GM19351 (cell line): ENCODE measurements at regions not wholly inside any gene's neighbourhood (a gene's known extent, or its start where the extent isn't known, plus 50 kb on each side); places are given as distances from the start of the nearest gene placed in this dataset.
A peak's percentile ranks its signal among the peaks of the same experiment; 100 is the strongest.
"Not testable (repeated sequence)": the region's sequence is repeated elsewhere in the genome, so short reads cannot be mapped to it uniquely, and the experiment has no call there.

Experiments
- ATAC-seq: cut with Tn5 transposase; IDR thresholded peaks from one replicate; pipeline ENCODE4 v1.9.1; 2021; ENCODE audit warnings: mild to moderate bottlenecking, moderate library complexity; ENCODE audit not compliant: unreplicated experiment

DNA sequence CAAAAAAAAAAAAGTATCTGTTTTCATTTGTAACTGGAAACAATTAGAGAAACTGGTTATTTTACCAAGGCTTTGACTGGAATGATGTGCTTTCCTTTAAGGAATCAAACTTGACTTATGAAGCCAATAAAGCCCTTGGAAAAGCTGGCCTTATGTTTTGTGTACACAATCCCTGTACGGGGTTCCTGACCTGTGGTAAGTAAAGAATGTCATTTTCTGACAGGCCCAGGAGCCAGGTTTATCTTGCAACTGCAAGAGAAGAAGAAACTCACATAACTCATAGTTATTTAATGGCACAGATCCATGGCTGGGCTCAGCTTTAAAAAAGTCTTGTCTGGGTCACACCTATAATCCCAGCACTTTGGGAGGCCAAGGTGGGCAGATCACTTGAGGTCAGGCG lies 235.9 kb upstream of the RAI14 start:
- ATAC-seq: not testable (repeated sequence)

DNA sequence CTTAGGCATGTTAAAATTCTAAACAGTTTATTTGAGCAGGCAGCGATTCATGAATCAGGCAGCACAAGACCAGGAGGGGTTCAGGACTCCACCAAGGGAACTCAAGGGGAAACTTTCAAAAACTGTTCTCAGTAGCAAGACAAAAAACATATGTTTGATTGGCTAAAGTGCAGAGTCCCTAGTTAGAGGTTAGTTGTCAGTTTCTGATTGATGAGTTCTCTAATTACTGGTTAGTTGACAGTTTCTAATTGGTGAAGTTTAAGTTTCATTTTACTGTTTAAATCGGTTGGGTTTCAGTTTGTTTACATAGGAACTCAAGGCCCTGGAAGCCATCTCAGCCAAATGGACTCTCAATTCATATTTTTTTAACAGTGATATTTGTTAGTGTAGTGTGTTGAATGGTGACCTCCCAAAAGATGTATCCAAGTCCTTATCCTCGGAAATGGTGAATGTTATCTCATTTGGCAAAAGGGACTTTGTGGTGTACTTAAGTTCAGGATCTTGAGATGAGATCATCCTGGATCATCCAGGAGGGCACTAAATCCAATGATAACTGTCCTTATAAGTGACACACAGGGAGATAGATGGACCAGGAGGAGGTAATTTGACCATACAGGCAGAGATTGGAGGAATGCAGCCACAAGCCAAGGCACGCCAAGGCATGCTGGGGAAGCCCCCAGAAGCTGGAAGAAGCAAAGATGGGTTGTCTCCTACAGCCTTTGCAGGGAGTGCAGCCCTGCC lies 219.2 kb upstream of the RAI14 start:
- no peak for ATAC-seq

DNA sequence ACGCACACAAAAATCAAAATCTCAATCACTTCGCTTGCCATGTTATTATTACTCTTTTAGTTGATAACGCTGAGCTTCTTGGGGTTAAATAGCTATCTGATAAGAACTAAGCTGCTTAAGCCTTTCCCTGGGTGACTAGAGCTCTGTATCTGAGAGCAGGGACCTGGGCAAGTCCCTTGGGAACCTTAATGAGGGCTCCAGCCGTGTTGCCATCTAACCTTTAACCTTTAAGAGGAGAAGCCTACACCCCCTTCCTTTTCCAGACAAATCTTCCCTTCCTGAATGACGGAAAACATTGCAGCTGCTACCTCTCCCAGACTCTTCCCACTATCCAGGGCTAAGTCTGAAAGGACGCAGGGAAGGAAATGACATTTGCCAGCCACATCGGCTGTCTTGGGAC lies 216.5 kb upstream of the RAI14 start:
- no peak for ATAC-seq

DNA sequence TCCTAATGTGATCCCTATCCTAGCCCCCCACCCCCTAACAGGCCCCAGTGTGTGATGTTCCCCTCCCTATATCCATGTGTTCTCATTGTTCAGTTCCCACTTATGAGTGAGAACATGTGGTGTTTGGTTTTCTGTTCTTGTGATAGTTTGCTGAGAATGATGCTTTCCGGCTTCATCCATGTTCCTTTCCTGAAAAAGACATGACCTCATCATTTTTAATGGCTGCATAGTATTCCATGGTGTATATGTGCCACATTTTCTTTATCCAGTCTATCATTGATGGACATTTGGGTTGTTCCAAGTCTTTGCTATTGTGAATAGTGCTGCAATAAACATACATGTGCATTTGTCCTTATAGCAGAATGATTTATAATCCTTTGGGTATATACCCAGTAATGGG lies 214.4 kb upstream of the RAI14 start:
- ATAC-seq: not testable (repeated sequence)

DNA sequence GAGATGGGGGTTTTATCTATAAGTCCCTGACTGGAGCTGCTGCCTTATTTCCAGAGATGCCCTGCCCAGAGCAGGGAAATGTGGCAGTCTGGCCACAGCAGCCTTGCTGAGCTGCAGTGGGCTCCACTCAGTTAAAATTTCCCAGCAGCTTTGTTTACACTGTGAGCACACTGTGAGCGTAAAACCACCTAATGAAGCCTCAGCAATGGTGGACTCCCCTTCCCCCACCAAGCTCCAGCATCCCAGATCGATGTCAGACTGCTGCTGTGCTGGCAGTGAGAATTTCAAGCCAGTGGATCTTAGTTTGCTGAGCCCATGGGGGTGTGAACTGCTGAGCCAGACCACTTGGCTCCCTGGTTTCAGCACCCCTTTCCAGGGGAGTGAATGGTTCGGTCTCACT lies 208.7 kb upstream of the RAI14 start:
- no peak for ATAC-seq

DNA sequence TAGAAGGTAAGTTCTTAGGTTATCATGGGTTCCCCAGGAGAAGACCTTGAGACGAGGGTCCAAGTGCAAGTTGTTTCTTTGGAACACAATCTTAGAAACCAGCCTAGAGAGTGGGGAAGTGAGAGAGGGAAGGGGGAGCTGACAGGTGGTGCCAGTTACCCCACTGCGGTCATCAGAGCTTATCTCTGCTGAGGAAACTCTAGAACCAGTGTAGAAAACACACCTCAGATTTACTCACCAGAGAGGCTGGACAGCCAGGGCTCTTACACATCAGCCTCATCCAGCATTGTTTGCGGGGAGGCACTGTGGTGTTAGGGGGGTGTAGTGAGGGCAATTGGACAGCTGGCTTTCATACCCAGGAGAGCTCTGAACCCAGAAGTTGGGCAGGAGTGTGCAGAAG lies 206.5 kb upstream of the RAI14 start:
- no peak for ATAC-seq

DNA sequence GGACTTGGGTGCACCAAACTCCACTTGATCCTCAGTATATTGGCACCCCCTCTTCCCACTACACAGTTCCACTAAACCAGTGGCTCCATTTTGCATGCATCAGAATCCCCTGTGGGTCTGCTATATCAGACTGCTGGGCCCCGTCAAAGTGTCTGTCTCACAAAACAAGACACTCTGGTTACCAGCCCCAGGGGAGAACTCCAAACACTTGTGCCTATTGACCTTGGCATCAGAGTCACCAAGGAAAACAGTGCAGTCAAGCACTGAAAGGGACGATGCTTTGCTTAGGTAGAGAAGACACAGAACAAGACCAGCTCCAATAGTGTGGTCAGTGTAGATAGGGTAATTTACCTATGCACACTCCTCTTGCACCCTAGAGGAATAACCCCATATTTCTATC lies 205.8 kb upstream of the RAI14 start:
- no peak for ATAC-seq

DNA sequence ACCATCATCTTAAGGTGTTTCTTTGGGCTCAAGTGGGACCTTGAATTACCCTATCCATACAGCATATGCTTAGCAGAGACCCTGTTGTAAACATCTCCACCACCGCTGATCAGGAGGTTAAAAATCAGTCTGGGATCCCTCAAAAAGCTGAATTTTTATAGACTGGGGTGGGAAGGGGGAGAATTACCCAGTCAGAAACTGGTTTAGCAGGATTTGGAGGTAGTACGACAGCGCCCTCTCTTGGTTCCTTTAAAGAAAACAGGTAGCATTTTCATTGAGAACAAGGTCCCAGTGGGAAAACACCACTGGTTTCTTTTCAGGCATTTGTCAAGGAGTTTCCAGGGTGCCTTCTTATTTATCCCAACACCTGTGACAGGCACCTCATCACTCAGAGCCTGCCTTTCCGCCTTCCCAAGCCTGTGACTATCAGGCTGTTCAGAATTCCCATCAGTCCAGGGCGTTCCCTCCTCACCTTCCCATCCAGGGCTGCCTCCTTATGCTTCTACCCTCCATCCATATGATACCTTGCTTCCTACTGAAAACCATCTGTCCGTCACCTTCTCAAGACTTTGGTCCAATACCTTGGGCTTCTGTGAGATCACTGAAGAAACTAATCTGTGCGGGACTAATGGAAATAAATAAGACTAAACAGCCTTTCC lies 203.8 kb upstream of the RAI14 start:
- ATAC-seq: no peak

DNA sequence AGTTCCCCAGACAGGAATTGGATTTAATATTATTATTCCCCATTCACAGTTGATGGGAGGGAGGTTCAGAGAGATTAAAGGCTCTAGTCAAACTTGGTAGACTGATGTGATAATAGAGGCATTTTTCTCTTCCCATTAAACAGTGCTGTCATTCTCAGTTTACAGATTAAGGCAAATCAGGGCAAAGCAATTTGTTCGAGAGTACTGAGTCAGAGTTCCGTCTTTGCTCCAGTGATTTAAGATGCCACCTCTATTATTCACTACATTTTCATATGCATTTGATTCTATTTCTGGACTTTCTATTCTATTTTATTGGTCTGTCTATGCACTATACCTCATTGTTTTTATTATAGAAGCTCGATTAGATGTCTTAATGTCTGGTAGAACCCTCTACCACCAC lies 201.0 kb upstream of the RAI14 start:
- ATAC-seq: no peak

DNA sequence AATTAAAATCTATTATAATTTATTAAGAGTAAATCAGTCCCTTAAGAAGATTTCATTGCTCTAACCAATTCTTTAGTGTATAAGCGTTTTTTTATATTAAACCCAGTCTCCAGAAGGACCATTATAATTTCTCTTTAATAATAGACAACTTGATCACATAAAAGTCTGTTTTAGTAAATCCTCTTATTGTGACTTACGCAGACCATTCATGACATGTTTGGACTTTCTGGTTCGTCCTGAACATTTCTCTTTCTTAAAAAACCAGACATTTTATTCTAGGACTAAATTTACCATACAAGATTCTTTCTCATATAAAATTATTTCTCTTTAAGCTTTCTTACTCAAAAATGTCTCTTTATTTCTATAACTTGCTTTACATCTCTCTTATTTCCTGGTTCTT lies 196.2 kb upstream of the RAI14 start:
- ATAC-seq: no peak

DNA sequence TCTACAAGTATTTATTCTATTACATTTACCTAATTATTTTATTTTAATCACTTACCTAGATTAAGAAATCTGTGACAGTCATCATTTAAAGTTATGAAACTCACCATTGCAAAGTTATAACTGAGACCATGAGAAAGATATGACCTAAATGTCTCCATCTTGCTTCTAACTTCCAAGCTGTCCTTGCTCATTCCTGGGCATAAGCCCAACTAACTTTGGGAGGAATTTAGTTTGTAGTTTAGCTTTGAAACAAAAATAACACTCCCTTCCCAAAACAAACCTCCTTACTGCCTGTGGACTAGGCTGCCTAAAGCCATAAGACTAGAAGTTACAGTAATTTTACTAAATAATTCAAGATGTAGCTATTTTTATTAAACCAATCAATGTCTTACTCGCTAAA lies 195.6 kb upstream of the RAI14 start:
- ATAC-seq: no peak

DNA sequence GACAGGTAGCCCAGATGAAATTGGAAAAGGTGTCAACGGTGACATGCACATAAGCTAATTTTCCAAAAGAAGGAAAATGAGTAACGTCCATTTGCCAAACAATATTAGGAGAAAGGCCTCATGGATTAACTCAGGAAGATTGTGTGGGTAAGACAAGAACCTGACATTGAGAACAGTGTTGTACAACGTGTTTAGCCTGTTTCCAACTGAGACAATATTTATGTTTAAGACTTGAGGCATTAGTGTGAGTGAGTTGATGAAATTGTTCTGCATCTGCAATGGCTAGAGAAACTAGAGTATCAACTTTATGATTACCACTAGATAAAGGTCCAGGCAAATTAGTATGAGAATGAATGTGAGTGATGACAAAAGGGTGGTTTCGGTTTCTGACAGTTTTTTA lies 191.3 kb upstream of the RAI14 start:
- no peak for ATAC-seq

DNA sequence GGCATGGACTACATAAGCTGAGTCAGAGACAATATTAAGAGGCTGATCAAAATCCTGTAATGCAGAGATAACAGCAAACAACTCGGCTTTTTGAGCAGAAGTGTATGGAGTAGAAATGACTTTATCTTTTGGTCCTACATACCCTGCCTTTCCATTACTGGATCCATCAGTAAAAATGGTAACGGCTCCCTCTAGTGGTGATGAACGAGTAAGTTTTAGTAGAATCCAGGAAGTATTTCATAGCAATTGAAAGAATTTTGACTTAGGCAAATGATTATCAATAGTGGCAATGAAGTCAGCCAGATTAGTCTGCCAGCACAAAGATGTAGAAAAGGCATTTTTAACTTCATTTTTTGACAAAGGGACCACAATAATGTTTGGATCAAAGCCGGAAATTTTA lies 190.8 kb upstream of the RAI14 start:
- not testable (repeated sequence) for ATAC-seq

DNA sequence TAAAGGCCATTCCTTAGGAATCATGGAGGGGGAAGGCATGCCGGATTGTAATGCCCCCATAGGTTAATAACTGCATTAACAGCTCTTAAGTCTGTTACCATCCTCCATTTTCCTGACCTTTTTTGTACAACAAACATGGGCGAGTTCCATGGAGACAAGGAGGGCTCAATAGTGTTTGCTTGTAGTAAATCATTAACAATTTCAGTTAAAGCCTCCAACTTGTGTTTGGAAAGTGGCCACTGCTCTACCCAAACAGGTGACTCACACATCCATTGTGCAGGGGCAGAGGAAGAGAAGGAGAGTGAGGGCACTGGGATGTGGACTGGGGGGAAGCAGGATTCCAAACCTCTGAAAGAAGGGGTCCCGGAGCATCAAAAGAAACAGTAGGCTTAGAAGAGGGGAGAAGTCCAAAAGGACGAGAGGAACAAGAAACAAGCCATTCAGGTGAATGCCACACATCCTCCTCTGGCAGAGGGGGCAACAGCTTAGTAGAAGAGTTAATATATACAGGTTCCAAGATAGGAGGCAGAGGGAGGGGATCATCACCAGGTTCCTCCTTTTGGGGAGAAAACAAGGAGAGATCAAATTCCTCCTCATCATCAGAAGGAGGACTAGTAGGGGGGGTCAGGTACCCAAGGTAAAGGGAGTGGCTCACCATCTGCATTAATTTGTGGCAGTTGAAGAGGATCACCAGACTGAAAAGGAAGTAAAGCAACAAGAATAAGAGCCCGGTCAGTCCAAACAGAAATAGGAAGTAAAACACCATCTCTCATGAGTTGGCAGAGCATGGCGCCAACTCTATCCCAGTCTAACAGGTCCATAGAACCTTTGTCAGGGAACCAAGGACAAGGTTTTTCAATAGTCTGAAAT lies 189.4 kb upstream of the RAI14 start:
- ATAC-seq: not testable (repeated sequence)

DNA sequence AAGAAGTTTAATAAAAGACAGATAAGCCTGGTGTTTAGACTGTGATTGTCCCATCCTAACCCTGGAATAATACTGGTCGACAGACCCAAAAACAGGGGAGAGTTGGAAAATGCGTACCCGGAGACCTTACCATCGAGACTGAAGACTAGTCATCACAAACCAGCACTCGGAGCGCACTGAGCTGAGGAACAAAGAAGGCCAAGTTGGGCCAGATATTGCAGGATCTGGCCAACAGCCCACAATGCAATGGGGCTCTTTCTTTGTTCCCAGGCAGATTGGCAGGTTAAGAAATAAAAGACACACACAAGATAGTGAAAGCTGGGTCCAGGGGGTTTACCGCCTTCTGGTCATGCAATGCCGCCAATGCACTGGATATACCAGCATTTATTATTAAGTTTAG lies 188.7 kb upstream of the RAI14 start:
- no peak for ATAC-seq

DNA sequence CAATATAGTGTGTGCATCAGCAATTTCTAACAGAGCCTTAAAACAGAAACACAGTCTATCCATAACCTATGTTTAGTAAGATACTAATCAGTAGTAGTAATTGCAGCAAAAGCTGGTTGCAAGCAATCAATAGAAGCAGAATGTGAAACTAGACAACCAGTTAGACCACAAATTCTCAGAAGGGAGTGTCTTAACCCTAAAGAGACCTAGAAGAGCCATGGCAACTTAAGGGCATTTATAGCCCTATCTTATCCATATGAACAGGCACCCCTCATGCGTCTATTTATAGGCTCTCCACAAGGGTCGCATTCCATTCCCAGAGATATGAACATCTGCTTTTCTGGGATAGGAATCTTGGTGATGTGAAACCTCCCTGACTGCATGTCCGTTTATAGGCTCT lies 188.1 kb upstream of the RAI14 start:
- peak; percentile 66 for ATAC-seq

DNA sequence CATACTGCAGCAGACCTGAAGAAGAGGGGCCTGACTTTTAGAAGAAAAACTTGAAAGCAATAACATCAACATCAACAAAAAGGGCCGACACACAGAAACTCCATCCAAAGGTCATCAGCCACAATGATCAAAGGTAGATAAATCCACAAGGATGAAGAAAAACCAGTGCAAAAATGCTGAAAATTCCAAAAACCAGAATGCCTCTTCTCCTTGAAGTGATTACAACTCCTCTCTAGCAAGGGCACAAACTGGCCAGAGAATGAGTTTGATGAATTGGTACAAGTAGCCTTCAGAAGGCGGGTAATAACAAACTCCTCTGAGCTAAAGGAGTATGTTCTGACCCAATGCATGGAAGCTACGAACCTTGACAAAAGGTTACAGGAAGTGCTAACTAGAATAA lies 186.2 kb upstream of the RAI14 start:
- ATAC-seq: no peak

DNA sequence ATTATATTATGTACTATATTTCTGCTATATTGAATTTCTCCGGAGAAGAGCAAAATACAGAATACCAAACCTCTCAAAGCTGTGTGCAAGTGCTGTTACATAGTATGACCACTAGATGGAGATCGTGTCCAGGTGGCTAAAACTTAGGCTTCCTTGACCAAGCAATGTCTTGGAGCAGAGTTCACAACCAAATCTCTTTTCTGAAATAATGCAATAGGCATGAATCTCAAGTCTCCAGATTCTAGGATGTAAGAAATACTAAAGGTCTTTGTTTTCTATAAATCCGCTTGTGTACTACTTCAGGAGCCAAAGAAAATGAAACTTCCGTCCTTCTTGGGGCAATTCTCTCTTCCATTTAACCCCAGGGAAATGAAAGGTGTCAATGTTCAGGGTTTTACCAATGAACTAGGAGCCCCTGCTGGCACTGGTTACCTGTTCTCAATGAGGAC lies 181.5 kb upstream of the RAI14 start:
- peak; percentile 88 for ATAC-seq

DNA sequence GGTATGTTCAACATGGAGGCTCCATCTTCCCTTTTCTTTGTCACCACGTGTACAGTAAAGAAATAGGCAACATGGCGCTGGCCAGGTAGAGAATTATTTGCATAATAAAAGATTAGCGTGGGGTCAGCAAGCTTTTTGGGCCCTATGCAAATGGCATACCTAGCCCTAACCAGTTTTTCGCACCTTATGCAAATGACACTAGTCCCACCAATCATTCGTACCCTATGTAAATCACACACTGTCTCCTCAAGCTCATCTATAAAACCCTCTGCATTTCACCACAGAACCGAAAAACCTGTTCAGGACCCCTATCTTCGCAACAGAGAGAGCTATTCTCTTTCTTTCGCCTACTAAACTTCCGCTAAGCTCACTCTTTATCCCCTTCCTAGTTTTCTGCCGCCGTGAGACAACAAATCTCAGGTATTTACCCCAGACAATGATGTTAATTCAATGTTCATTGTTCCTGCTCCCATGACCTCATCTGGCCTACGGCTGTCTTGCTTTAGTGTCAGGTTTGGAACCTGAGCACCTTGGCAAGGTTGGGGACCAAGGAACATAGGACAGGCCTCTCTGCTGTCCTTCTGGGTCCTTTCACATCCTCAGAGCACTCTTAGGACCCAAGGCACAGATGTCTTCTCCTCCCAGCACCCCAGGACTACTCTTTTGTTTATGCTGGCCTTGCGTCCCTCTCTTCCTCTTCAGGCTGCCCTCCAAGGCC lies 180.7 kb upstream of the RAI14 start:
- ATAC-seq: no peak

DNA sequence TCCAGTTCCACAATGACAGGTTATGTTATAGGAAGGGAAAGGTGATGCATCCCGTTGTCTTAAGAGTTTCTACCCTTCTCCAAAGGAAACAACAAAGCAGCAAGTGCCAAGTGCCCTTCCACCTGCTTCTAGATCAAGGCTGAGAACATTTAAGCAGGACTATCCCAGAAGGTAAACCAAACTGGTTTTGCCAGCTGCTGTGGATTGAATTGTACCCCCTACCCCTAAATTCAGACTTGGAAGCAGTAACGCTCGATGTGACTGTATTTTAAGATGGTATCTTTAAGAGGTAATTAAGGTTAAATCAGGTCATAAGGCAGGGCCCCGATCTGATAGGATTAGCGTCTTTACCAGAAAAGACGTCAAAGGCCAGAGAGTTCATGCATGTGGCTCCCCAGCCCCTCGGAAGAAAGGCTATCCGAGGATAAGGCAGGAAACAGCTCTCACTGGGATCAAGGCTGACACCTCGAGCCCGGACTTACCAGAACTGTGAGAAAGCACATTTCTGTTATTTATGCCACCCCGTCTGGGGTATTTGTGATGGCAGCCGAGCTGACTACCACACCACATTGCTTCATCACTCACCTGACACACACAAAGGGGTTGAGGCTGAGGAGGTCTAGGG lies 179.1 kb upstream of the RAI14 start:
- no peak for ATAC-seq
